GM19455 (cell line): ENCODE measurements at regions not wholly inside any gene's neighbourhood (a gene's known extent, or its start where the extent isn't known, plus 50 kb on each side); places are given as distances from the start of the nearest gene placed in this dataset.
"Not testable (repeated sequence)": the region's sequence is repeated elsewhere in the genome, so short reads cannot be mapped to it uniquely, and the experiment has no call there.

Experiments
- ATAC-seq: cut with Tn5 transposase; IDR thresholded peaks from one replicate; pipeline ENCODE4 v1.9.1; 2021; ENCODE audit not compliant: unreplicated experiment

- ATAC-seq: no peak
Observed at GRCh38 chr3:147333098-147333497, 73.2 kb downstream of the ZIC4 start.

- no peak for ATAC-seq
Observed at GRCh38 chr3:147328711-147329110, 77.6 kb downstream of the ZIC4 start.

GRCh38 chr3:147324356-147324755, 82.0 kb downstream of the ZIC4 start:
- ATAC-seq: no peak

GRCh38 chr3:147318900-147319299, 87.4 kb downstream of the ZIC4 start:
- ATAC-seq: no peak

- ATAC-seq: not testable (repeated sequence)
Observed at GRCh38 chr3:147317080-147317479, 89.3 kb downstream of the ZIC4 start.

GRCh38 chr3:147313513-147313912, 92.8 kb downstream of the ZIC4 start:
- ATAC-seq: no peak

- ATAC-seq: no peak
Observed at GRCh38 chr3:147312786-147313280, 93.5 kb downstream of the ZIC4 start.

- ATAC-seq: no peak
Observed at GRCh38 chr3:147311716-147312115, 94.6 kb downstream of the ZIC4 start.

GRCh38 chr3:147305533-147306250, 100.7 kb downstream of the ZIC4 start:
- no peak for ATAC-seq

- no peak for ATAC-seq
Observed at GRCh38 chr3:147304756-147305155, 101.6 kb downstream of the ZIC4 start.

GRCh38 chr3:147301781-147302180, 104.6 kb downstream of the ZIC4 start:
- no peak for ATAC-seq

- no peak for ATAC-seq
Observed at GRCh38 chr3:147299656-147300055, 106.7 kb downstream of the ZIC4 start.

GRCh38 chr3:147298511-147298982, 107.8 kb downstream of the ZIC4 start:
- ATAC-seq: no peak

GRCh38 chr3:147297761-147298350, 108.5 kb downstream of the ZIC4 start:
- no peak for ATAC-seq

- ATAC-seq: not testable (repeated sequence)
Observed at GRCh38 chr3:147287370-147287769, 119.0 kb downstream of the ZIC4 start.

- no peak for ATAC-seq
Observed at GRCh38 chr3:147269907-147270306, 136.4 kb downstream of the ZIC4 start.

- no peak for ATAC-seq
Observed at GRCh38 chr3:147267434-147267833, 138.9 kb downstream of the ZIC4 start.

- ATAC-seq: no peak
Observed at GRCh38 chr3:147257944-147258343, 148.4 kb downstream of the ZIC4 start.

- ATAC-seq: no peak
Observed at GRCh38 chr3:147256739-147257138, 149.6 kb downstream of the ZIC4 start.

GRCh38 chr3:147246906-147247305, 159.4 kb downstream of the ZIC4 start:
- no peak for ATAC-seq

GRCh38 chr3:147245638-147246037, 160.7 kb downstream of the ZIC4 start:
- not testable (repeated sequence) for ATAC-seq

- not testable (repeated sequence) for ATAC-seq
Observed at GRCh38 chr3:147245022-147245421, 161.3 kb downstream of the ZIC4 start.
